Neural cell (in vitro differentiated cells): ENCODE measurements at regions not wholly inside any gene's neighbourhood (a gene's known extent, or its start where the extent isn't known, plus 50 kb on each side); places are given as distances from the start of the nearest gene placed in this dataset.

ENCODE experiments used
- CTCF ChIP-seq: fragments of 450-650 bp; IDR thresholded peaks from 2 replicates; pipeline ENCODE4 v1.5.1; 2014; ENCODE audit warnings: antibody characterized with exemption, mild to moderate bottlenecking, moderate library complexity; ENCODE audit not compliant: poor library complexity, severe bottlenecking
- EZH2 ChIP-seq: fragments of 200-600, 300-800 bp; shearing (Covaris generic), sonication (generic); IDR thresholded peaks from 2 replicates; pipeline ENCODE4 v1.6.1; 2014; ENCODE audit warnings: antibody characterized with exemption, low read length, borderline replicate concordance, mild to moderate bottlenecking; ENCODE audit not compliant: insufficient read depth, poor library complexity, severe bottlenecking
- MXI1 ChIP-seq: fragments of 450-650 bp; conservative IDR thresholded peaks from 2 replicates; pipeline ENCODE4 v1.6.1; 2014; ENCODE audit warnings: antibody characterized with exemption, mild to moderate bottlenecking; ENCODE audit not compliant: poor library complexity, severe bottlenecking
- POLR2AphosphoS5 ChIP-seq: IDR thresholded peaks from 2 replicates; pipeline ENCODE4 v1.6.1; 2012
- RAD21 ChIP-seq: fragments of 450-650 bp; conservative IDR thresholded peaks from 2 replicates; pipeline ENCODE4 v1.6.1; 2014; ENCODE audit warnings: antibody characterized with exemption, mild to moderate bottlenecking, moderate library complexity
- REST ChIP-seq: IDR thresholded peaks from 2 replicates; pipeline ENCODE4 v1.6.1; 2012; ENCODE audit warnings: borderline replicate concordance
- TAF1 ChIP-seq: IDR thresholded peaks from 2 replicates; pipeline ENCODE4 v1.6.1; 2012; ENCODE audit warnings: low read depth

- no peak for TF ChIP-seq CTCF
- no peak for TF ChIP-seq POLR2AphosphoS5
- no peak for TF ChIP-seq TAF1
- TF ChIP-seq REST = no peak
- TF ChIP-seq EZH2 = no peak
- no peak for TF ChIP-seq MXI1
- no peak for TF ChIP-seq RAD21
These were observed 1085.9 kb downstream of the GATA3 start for GRCh38 chr10:9140373-9140772.
